A673 (cell line): ENCODE measurements at regions not wholly inside any gene's neighbourhood (a gene's known extent, or its start where the extent isn't known, plus 50 kb on each side); places are given as distances from the start of the nearest gene placed in this dataset.

ENCODE experiments used
- BruUV-seq: library from RNA; stranded (reverse); fragments of 400-500 nt; replicated peaks from 2 replicates; lab custom pipeline; 2021; lab: Mats Ljungman, UMichigan
- CTCF ChIA-PET: fragments of 300-600 bp; sonication (Branson Sonifier 250); formaldehyde crosslinking; loops from one replicate; lab custom pipeline; 2022; ENCODE audit warnings: antibody characterized with exemption; lab: Charles Lee
- POLR2A ChIA-PET: fragments of 300-600 bp; sonication (Branson Sonifier 250); formaldehyde crosslinking; loops from one replicate; lab custom pipeline; 2022; ENCODE audit warnings: antibody characterized with exemption; ENCODE audit not compliant: low non-redundant PET; lab: Charles Lee
- DNase-seq: peaks from one replicate; pipeline ENCODE4 v3.0.0-alpha.2; 2015; ENCODE audit warnings: low spot score
- H3K27ac ChIP-seq: fragments of 200-600 bp; sonication (generic); 2 replicates; pipeline ENCODE4 v1.5.1; 2016; ENCODE audit warnings: mixed run types, low read depth, mild to moderate bottlenecking, mixed read lengths, antibody characterized with exemption, low read length; ENCODE audit not compliant: poor library complexity, severe bottlenecking
- H3K27me3 ChIP-seq: fragments of 200-600 bp; sonication (generic); replicated peaks from 2 replicates; pipeline ENCODE4 v1.6.1; 2017; ENCODE audit warnings: mixed run types, low read depth, mild to moderate bottlenecking, mixed read lengths, antibody characterized with exemption, low read length; ENCODE audit not compliant: insufficient read depth, poor library complexity
- H3K36me3 ChIP-seq: fragments of 200-600 bp; sonication (generic); 2 replicates; pipeline ENCODE4 v1.6.1; 2016; ENCODE audit warnings: mixed run types, mild to moderate bottlenecking, mixed read lengths, antibody characterized with exemption, low read length; ENCODE audit not compliant: insufficient read depth, poor library complexity, severe bottlenecking
- H3K4me1 ChIP-seq: fragments of 200-600 bp; sonication (generic); 2 replicates; pipeline ENCODE4 v1.6.1; 2017; ENCODE audit warnings: mixed run types, mild to moderate bottlenecking, mixed read lengths, antibody characterized with exemption, low read length; ENCODE audit not compliant: insufficient read depth, poor library complexity, severe bottlenecking
- H3K4me3 ChIP-seq: fragments of 200-600 bp; sonication (generic); 2 replicates; pipeline ENCODE4 v1.5.1; 2016; ENCODE audit warnings: low read depth, mixed run types, mild to moderate bottlenecking, mixed read lengths, low read length; ENCODE audit not compliant: poor library complexity, severe bottlenecking
- H3K9me3 ChIP-seq: fragments of 200-600 bp; sonication (generic); 2 replicates; pipeline ENCODE4 v1.6.1; 2016; ENCODE audit warnings: mixed run types, low read depth, mild to moderate bottlenecking, mixed read lengths, antibody characterized with exemption, low read length; ENCODE audit not compliant: poor library complexity, severe bottlenecking
- CTCF ChIP-seq: fragments of 300-800, 200-600 bp; sonication (generic); conservative IDR thresholded peaks from 2 replicates; pipeline ENCODE4 v1.5.1; 2017; ENCODE audit warnings: low read depth, mild to moderate bottlenecking, antibody characterized with exemption, low read length, moderate library complexity, mixed read lengths
- EZH2 ChIP-seq: fragments of 200-600 bp; sonication (generic); IDR thresholded peaks from 2 replicates; pipeline ENCODE4 v1.6.1; 2017; ENCODE audit warnings: borderline replicate concordance, low read depth, mild to moderate bottlenecking, mixed read lengths, antibody characterized with exemption, low read length; ENCODE audit not compliant: poor library complexity, severe bottlenecking
- intact Hi-C: fragments of 100-400 bp; cut with micrococcal nuclease; formaldehyde crosslinking; loops from one replicate; pipeline ENCODE4 v1.10.0; 2022; ENCODE audit not compliant: unreplicated experiment

- H3K9me3 ChIP-seq = no peaks in the 10 kb centered on the region
- peak overlapping the region; percentile 73 for H3K27ac ChIP-seq
- ChIA-PET POLR2A (no interaction called here), CTCF (interaction anchor here (0.7 kb wide), 1 partner anchor 755 kb away, joined by 3 read pairs; no protein-coding TSS in a partner anchor)
- intact Hi-C loops = no loop called here
- peaks cover 41% of the 10 kb centered on the region for H3K4me1 ChIP-seq
- TF ChIP-seq CTCF (no peak), EZH2 (no peak)
- H3K27me3 ChIP-seq = no peaks in the 10 kb centered on the region
- H3K4me3 ChIP-seq = no peak overlapping the region
- H3K36me3 ChIP-seq = no peaks in the 10 kb centered on the region
- DNase-seq = peak; percentile 77
- TSS peak; percentile 58 for BruUV-seq
These were observed 147.9 kb upstream of the NCOR2 start for GRCh38 chr12:124715121-124715990.

GRCh38 chr12:124713436-124714082, 146.1 kb upstream of the NCOR2 start:
- no TSS peak for BruUV-seq
- intact Hi-C loops = no loop called here
- ChIA-PET POLR2A (no interaction called here), CTCF (no interaction called here)
- H3K4me1 ChIP-seq = peaks cover 23% of the 10 kb centered on the region
- no peaks in the 10 kb centered on the region for H3K9me3 ChIP-seq
- no peaks in the 10 kb centered on the region for H3K27me3 ChIP-seq
- TF ChIP-seq EZH2 (no peak), CTCF (no peak)
- no peaks in the 10 kb centered on the region for H3K36me3 ChIP-seq
- DNase-seq = no peak
- no peak overlapping the region for H3K4me3 ChIP-seq
- H3K27ac ChIP-seq = no peak overlapping the region

GRCh38 chr12:124713041-124713435, 145.6 kb upstream of the NCOR2 start:
- TF ChIP-seq EZH2 (no peak), CTCF (no peak)
- BruUV-seq = no TSS peak
- H3K27ac ChIP-seq = no peak overlapping the region
- H3K9me3 ChIP-seq = no peaks in the 10 kb centered on the region
- intact Hi-C loops = no loop called here
- POLR2A ChIA-PET = no interaction called here
- no peaks in the 10 kb centered on the region for H3K27me3 ChIP-seq
- DNase-seq = no peak
- H3K4me3 ChIP-seq = no peak overlapping the region
- CTCF ChIA-PET = no interaction called here
- no peaks in the 10 kb centered on the region for H3K36me3 ChIP-seq
- H3K4me1 ChIP-seq = peaks cover 21% of the 10 kb centered on the region
